ENCODE measurements at regions not wholly inside any gene's neighbourhood (a gene's known extent, or its start where the extent isn't known, plus 50 kb on each side); places are given as distances from the start of the nearest gene placed in this dataset.

DNA sequence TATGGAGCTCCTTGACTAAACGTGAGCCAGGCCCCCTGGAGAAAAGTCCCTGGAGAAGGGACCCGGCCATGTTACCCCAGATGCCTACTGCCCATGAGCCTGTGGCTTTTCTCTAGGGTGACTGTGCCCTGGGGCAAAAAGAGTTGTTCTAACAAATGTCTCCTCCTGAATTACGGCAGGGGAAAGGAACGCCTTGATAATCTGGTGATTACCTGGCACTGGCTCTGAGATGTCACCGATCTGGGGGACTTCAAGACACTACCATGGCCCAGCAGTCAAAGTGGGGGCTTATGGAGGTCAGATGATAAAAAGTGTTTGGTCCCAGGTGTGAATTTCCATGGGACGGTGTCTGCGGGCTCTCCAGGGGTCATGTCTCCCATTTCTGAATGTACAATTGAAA is 140.7 kb downstream of the KLF13 start:
- DNase-seq (no peak), FAIRE-seq (no peak)
- no peak overlapping the region for H3K4me3 ChIP-seq (ENCODE audit: low read depth in 1 of 3, low read length in 3 of 3)
- peaks cover 0 to 2% (median 0%) of the 10 kb centered on the region in 3 donors for H3K27me3 ChIP-seq (ENCODE audit: control insufficient read depth in 3 of 3, insufficient read depth in 3 of 3, low read length in 3 of 3)
- 84 to 92% (median 85%) methylated on average over 7 of the region's 7 CpGs for WGBS, 3 donors
- no peaks in the 10 kb centered on the region for H3K9me3 ChIP-seq (ENCODE audit: control insufficient read depth in 2 of 2, insufficient read depth in 1 of 2, low read depth in 1 of 2, low read length in 1 of 2)
- H3K36me3 ChIP-seq (ENCODE audit: control insufficient read depth in 3 of 3, insufficient read depth in 2 of 3, low read depth in 1 of 3, low read length in 3 of 3): no peaks in the 10 kb centered on the region
- H3K27ac ChIP-seq (ENCODE audit: low read depth in 1 of 3, low read length in 2 of 3): no peak overlapping the region
- peaks cover 6 to 11% (median 11%) of the 10 kb centered on the region in 3 donors for H3K4me1 ChIP-seq (ENCODE audit: control insufficient read depth in 3 of 3, insufficient read depth in 2 of 3, low read depth in 1 of 3, low read length in 2 of 3)

DNA sequence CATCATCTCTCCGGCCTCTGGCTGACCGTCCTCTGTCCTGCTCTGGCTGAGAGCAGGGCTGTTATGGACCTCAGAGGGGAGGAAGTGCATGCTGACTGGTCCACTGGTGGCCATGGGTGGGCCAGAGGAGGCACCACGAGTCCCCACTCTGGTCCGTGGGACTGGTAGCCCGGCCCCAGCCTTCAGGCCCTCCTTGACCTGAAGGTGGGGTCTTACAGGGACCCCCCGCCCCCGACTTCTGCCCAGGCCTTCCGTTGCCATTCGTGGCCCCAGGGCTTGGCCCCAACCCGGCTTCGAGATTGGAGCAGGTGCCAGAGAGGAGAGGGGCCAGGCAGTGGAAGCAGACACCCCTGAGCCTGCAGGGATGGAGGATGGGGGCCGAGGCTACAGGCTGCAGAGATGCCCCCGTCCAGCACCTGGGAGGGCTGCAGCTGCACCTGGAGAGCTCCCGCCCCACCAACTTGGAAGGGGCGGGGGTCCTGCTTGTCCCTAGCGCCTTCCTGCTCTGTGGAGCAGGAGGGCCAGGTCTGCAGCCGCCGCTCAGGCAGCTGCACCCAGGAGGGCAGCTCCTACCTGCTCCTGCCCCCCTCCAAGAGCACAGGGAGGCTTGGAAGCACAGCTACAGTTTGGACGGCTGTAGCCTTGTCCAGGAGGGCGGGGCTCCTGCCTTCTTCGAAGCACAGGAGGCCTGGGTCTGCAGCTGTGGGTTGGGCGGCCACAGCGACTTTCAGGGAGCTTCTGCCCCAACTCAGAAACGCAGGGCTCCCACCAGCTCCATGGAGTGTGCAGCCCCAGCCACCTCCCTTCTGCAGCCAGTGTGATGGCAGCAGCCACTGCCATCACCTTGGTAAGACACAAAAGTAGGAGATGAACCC is 142.5 kb downstream of the KLF13 start:
- Histone ChIP-seq H3K4me1 (ENCODE audit: control insufficient read depth in 3 of 3, insufficient read depth in 2 of 3, low read depth in 1 of 3, low read length in 2 of 3) (peaks cover 9 to 15% (median 10%) of the 10 kb centered on the region in 3 donors), H3K27me3 (ENCODE audit: control insufficient read depth in 3 of 3, insufficient read depth in 3 of 3, low read length in 3 of 3) (peaks cover 0 to 2% (median 0%) of the 10 kb centered on the region in 3 donors), H3K9me3 (ENCODE audit: control insufficient read depth in 2 of 2, insufficient read depth in 1 of 2, low read depth in 1 of 2, low read length in 1 of 2) (no peaks in the 10 kb centered on the region), H3K4me3 (ENCODE audit: low read depth in 1 of 3, low read length in 3 of 3) (no peak overlapping the region), H3K36me3 (ENCODE audit: control insufficient read depth in 3 of 3, insufficient read depth in 2 of 3, low read depth in 1 of 3, low read length in 3 of 3) (no peaks in the 10 kb centered on the region), H3K27ac (ENCODE audit: low read depth in 1 of 3, low read length in 2 of 3) (no peak overlapping the region)
- 88 to 90% (median 90%) methylated on average over 24 of the region's 24 CpGs for WGBS, 3 donors
- DNase-seq: no peak
- no peak for FAIRE-seq

DNA sequence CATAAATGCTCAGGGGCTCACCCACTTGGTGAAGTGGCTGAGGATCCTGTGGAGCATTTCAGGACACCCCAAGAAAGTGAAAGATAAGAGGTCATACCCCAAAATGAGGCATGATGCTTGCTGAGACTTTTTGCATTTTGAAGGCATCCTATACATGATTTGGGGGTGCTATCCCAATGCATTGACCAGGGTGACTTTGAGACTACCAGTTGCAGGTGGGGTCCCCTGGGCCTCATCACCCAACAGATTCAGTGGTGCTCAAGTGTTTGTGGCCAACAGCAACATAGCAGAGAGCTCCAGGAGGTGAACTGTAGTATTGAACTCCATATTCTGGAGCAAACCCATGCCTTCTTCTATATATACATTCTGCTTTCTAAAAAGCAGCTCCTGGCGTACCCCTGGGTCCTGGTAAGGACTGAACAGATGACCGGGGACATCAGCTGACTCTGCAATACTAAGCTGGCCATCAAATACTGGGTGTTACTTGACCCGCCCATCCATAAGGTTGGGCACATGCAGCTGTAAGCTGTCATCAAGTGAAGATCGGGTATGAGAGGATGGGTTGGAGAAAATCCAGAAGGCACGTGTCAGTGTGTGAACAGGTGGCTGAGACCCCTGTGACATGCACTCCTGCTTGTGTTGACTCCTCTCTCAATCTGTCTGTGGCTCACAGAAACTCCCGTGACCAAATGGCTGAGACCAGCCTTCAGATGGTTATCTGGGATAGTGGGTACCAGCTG is 143.3 kb downstream of the KLF13 start:
- no peak for FAIRE-seq
- 77 to 84% (median 82%) methylated on average over 6 of the region's 6 CpGs for WGBS, 3 donors
- Histone ChIP-seq H3K27me3 (ENCODE audit: control insufficient read depth in 3 of 3, insufficient read depth in 3 of 3, low read length in 3 of 3) (peaks cover 0 to 2% (median 0%) of the 10 kb centered on the region in 3 donors), H3K4me3 (ENCODE audit: low read depth in 1 of 3, low read length in 3 of 3) (no peak overlapping the region), H3K9me3 (ENCODE audit: control insufficient read depth in 2 of 2, insufficient read depth in 1 of 2, low read depth in 1 of 2, low read length in 1 of 2) (no peaks in the 10 kb centered on the region), H3K4me1 (ENCODE audit: control insufficient read depth in 3 of 3, insufficient read depth in 2 of 3, low read depth in 1 of 3, low read length in 2 of 3) (peaks cover 7 to 9% (median 7%) of the 10 kb centered on the region in 3 donors), H3K27ac (ENCODE audit: low read depth in 1 of 3, low read length in 2 of 3) (no peak overlapping the region), H3K36me3 (ENCODE audit: control insufficient read depth in 3 of 3, insufficient read depth in 2 of 3, low read depth in 1 of 3, low read length in 3 of 3) (no peaks in the 10 kb centered on the region)
- DNase-seq: no peak

DNA sequence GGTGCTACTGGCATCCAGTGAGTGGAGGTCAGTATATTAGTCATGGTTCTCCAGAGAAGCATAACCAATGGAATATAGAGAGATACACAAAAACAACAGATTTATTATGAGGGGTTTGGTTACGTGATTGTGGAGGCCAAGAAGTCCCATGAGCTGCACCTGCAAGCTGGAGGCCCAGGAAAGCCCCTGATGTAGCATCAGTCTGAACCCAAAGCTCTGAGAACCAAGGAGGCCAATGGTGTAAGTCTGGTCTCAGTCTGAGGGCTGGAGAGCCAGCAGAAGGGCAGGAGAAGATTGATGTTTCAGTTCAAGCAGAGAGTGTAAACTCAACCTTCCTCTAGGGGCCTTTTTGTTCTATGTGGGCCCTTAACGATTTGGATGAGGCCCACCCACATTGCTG is 144.1 kb downstream of the KLF13 start:
- no peak for DNase-seq
- 76 to 86% (median 82%) methylated on average over 2 of the region's 2 CpGs for WGBS, 3 donors
- FAIRE-seq: no peak
- peaks cover 0 to 2% (median 0%) of the 10 kb centered on the region in 3 donors for H3K27me3 ChIP-seq (ENCODE audit: control insufficient read depth in 3 of 3, insufficient read depth in 3 of 3, low read length in 3 of 3)
- H3K27ac ChIP-seq (ENCODE audit: low read depth in 1 of 3, low read length in 2 of 3): no peak overlapping the region
- no peaks in the 10 kb centered on the region for H3K36me3 ChIP-seq (ENCODE audit: control insufficient read depth in 3 of 3, insufficient read depth in 2 of 3, low read depth in 1 of 3, low read length in 3 of 3)
- H3K4me1 ChIP-seq (ENCODE audit: control insufficient read depth in 3 of 3, insufficient read depth in 2 of 3, low read depth in 1 of 3, low read length in 2 of 3): peaks cover 5 to 7% (median 7%) of the 10 kb centered on the region in 3 donors
- no peaks in the 10 kb centered on the region for H3K9me3 ChIP-seq (ENCODE audit: control insufficient read depth in 2 of 2, insufficient read depth in 1 of 2, low read depth in 1 of 2, low read length in 1 of 2)
- H3K4me3 ChIP-seq (ENCODE audit: low read depth in 1 of 3, low read length in 3 of 3): no peak overlapping the region

DNA sequence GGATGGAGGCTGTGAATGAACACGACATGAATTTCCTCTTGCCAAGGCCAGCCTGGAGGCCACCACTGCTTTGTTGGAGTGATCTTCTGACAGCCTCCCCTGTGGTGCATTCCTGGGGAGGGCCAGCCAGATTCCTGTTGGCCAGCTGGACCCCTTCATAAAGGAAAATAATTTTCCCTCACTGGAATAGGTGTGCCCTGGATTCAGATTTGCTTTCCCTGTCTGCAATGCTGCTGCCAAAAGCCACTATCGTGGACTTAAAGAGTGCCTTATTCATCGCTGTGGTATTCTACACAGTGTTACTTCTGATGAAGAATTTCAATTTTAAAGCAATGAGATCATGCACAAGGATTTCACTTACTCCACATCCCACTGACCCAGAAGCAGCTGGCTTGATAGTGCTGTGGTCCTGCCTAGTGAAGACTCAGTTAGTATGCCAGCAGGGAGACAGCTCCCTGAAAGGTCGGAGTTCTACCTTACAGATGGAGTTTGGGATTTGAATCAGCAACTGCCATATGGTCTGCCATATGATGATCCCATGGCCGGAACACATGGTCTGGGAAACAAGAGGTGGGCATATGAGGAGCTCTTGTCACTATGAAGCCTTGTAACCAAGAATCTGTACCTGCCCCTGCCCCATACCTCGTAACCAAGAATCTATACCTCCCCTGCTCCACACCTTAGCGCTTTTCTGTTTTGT is 145.2 kb downstream of the KLF13 start:
- Histone ChIP-seq H3K27ac (ENCODE audit: low read depth in 1 of 3, low read length in 2 of 3) (peak overlapping the region in 1 of 3 donors; percentile 52), H3K4me1 (ENCODE audit: control insufficient read depth in 3 of 3, insufficient read depth in 2 of 3, low read depth in 1 of 3, low read length in 2 of 3) (peaks cover 5 to 7% (median 6%) of the 10 kb centered on the region in 3 donors), H3K9me3 (ENCODE audit: control insufficient read depth in 2 of 2, insufficient read depth in 1 of 2, low read depth in 1 of 2, low read length in 1 of 2) (no peaks in the 10 kb centered on the region), H3K36me3 (ENCODE audit: control insufficient read depth in 3 of 3, insufficient read depth in 2 of 3, low read depth in 1 of 3, low read length in 3 of 3) (no peaks in the 10 kb centered on the region), H3K27me3 (ENCODE audit: control insufficient read depth in 3 of 3, insufficient read depth in 3 of 3, low read length in 3 of 3) (peaks cover 0 to 2% (median 0%) of the 10 kb centered on the region in 3 donors), H3K4me3 (ENCODE audit: low read depth in 1 of 3, low read length in 3 of 3) (no peak overlapping the region)
- 71 to 93% (median 83%) methylated on average over 7 of the region's 7 CpGs for WGBS, 3 donors
- no peak for FAIRE-seq
- DNase-seq: no peak

DNA sequence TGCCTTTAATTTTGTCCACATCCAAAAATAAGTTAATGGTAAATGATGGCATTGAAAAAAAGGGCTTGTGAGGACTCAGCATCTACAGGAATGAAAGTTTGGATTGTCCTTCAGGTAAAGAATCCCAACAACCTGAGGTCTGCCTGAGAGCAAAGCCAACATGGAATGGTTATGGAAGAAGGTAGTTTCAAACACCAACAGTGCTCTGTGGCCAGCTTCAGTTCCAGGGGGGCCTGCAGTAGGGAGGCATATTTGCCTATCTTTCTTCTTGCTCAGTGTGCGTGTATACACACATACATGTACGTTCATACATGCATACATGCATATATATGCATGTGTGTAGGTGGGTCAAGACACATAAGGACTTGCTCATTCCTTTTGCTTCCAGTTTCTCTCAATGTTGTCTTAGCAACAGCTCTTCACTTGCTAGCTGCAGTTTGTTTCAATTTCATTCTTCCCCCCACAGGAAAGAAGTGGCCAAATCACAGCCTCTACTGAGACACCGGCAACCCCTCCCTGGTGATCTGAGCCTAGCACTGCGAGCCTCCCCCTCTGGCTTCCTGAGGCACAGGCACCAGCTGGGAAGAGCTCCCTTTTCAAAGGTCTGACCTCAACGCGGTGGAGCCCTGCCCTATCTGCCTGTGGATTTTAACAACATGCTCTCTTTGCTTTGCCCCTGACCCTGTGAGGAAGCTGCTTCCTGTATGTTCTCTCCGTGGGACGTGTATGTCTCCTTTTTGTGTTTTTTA is 146.2 kb downstream of the KLF13 start:
- peaks cover 0 to 2% (median 0%) of the 10 kb centered on the region in 3 donors for H3K27me3 ChIP-seq (ENCODE audit: control insufficient read depth in 3 of 3, insufficient read depth in 3 of 3, low read length in 3 of 3)
- peaks cover 5 to 7% (median 6%) of the 10 kb centered on the region in 3 donors for H3K4me1 ChIP-seq (ENCODE audit: control insufficient read depth in 3 of 3, insufficient read depth in 2 of 3, low read depth in 1 of 3, low read length in 2 of 3)
- 14 to 17% (median 17%) methylated on average over 8 of the region's 8 CpGs for WGBS, 3 donors
- FAIRE-seq (no peak), DNase-seq (peak; percentile 43 to 47)
- H3K36me3 ChIP-seq (ENCODE audit: control insufficient read depth in 3 of 3, insufficient read depth in 2 of 3, low read depth in 1 of 3, low read length in 3 of 3): no peaks in the 10 kb centered on the region
- H3K9me3 ChIP-seq (ENCODE audit: control insufficient read depth in 2 of 2, insufficient read depth in 1 of 2, low read depth in 1 of 2, low read length in 1 of 2): no peaks in the 10 kb centered on the region
- H3K4me3 ChIP-seq (ENCODE audit: low read depth in 1 of 3, low read length in 3 of 3): no peak overlapping the region
- H3K27ac ChIP-seq (ENCODE audit: low read depth in 1 of 3, low read length in 2 of 3): peak overlapping the region in 2 of 3 donors; percentile 8 to 82

DNA sequence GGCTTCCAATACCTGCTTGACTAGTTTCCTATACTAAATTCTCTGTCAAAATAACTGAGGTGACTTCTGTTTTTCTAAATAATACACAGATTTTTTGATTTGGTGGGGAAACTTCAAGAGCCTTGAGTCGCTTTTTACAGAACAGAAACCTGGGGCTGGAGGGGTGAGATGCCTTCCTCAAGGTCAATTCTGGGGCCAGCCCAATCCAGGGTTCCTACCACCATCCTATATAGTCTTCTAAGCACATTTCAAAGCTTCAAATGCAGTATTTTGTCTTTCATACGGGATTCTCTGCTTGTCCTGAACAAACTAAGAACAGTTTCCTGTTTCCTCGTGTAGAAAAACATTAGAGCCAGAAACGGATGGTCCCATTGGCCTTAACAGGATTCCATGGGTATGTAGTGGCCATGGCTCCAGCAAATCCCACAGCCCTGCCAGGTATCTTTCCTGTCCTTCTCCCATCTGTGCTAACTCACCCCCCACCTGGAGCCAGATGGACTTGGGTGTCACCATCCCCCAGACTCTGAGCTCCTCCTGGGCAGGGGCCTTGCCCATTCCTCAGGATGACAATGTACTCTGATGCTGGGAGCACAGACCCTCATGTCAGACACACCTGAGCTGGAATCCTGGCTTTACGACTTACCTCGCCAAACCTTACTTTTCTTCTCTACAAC is 146.9 kb downstream of the KLF13 start:
- no peaks in the 10 kb centered on the region for H3K36me3 ChIP-seq (ENCODE audit: control insufficient read depth in 3 of 3, insufficient read depth in 2 of 3, low read depth in 1 of 3, low read length in 3 of 3)
- FAIRE-seq (no peak), DNase-seq (no peak)
- H3K27ac ChIP-seq (ENCODE audit: low read depth in 1 of 3, low read length in 2 of 3): peak overlapping the region in 2 of 3 donors; percentile 8 to 82
- 62 to 70% (median 69%) methylated on average over 6 of the region's 6 CpGs for WGBS, 3 donors
- H3K9me3 ChIP-seq (ENCODE audit: control insufficient read depth in 2 of 2, insufficient read depth in 1 of 2, low read depth in 1 of 2, low read length in 1 of 2): no peaks in the 10 kb centered on the region
- H3K4me3 ChIP-seq (ENCODE audit: low read depth in 1 of 3, low read length in 3 of 3): no peak overlapping the region
- peaks cover 0 to 2% (median 0%) of the 10 kb centered on the region in 3 donors for H3K27me3 ChIP-seq (ENCODE audit: control insufficient read depth in 3 of 3, insufficient read depth in 3 of 3, low read length in 3 of 3)
- peaks cover 5 to 7% (median 6%) of the 10 kb centered on the region in 3 donors for H3K4me1 ChIP-seq (ENCODE audit: control insufficient read depth in 3 of 3, insufficient read depth in 2 of 3, low read depth in 1 of 3, low read length in 2 of 3)

All from small intestine (tissue), 7 donors.